ENCODE measurements at regions not wholly inside any gene's neighbourhood (a gene's known extent, or its start where the extent isn't known, plus 50 kb on each side); places are given as distances from the start of the nearest gene placed in this dataset.

DNA sequence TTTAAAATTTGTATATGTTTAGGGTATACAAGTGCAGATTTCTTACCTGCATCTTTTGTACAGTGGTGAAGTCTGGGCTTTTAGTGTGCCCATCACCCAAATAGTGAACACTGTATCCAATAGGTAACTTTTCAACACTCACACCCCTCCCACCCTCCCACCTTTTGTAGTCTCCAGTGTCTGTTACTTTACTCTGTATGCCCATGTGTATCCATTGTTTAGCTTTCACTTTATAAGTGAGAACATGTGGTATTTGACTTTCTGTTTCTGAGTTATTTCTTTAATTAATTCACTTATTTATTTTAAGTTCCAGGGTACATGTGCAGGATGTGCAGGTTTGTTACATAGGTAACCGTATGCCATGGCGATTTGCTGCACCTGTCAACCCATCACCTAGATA is 124.8 kb upstream of the NEO1 start:
- TF ChIP-seq, protein P1, sequence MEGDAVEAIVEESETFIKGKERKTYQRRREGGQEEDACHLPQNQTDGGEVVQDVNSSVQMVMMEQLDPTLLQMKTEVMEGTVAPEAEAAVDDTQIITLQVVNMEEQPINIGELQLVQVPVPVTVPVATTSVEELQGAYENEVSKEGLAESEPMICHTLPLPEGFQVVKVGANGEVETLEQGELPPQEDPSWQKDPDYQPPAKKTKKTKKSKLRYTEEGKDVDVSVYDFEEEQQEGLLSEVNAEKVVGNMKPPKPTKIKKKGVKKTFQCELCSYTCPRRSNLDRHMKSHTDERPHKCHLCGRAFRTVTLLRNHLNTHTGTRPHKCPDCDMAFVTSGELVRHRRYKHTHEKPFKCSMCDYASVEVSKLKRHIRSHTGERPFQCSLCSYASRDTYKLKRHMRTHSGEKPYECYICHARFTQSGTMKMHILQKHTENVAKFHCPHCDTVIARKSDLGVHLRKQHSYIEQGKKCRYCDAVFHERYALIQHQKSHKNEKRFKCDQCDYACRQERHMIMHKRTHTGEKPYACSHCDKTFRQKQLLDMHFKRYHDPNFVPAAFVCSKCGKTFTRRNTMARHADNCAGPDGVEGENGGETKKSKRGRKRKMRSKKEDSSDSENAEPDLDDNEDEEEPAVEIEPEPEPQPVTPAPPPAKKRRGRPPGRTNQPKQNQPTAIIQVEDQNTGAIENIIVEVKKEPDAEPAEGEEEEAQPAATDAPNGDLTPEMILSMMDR (IDR thresholded peaks at IDR 0.05; ENCODE audit: low read length) = no peak
- no peak for TF ChIP-seq EZH2 (IDR thresholded peaks at IDR 0.05; ENCODE audit: borderline replicate concordance, low read length)

All from OCI-LY1 (cell line).